Jurkat, Clone E6-1 (cell line): ENCODE measurements at regions not wholly inside any gene's neighbourhood (a gene's known extent, or its start where the extent isn't known, plus 50 kb on each side); places are given as distances from the start of the nearest gene placed in this dataset.
"Not testable (repeated sequence)": the region's sequence is repeated elsewhere in the genome, so short reads cannot be mapped to it uniquely, and the experiment has no call there.

Experiments
- DNase-seq: peaks from one replicate; pipeline ENCODE4 v3.0.0-alpha.2; 2011; ENCODE audit warnings: low read depth, low spot score
- H3K4me3 ChIP-seq: 2 replicates; pipeline ENCODE4 v1.5.1; 2011; ENCODE audit warnings: mild to moderate bottlenecking, low read length, control low read depth, moderate library complexity

- no peak for DNase-seq
- H3K4me3 ChIP-seq: no peak overlapping the region
Observed at GRCh38 chr4:157741642-157742041, 431.2 kb downstream of the GASK1B start.

- DNase-seq: no peak
Observed at GRCh38 chr4:157739242-157739641, 433.6 kb downstream of the GASK1B start.

GRCh38 chr4:157728215-157728614 is 444.6 kb downstream of the GASK1B start:
- H3K4me3 ChIP-seq: no peak overlapping the region
- DNase-seq: no peak

More at GRCh38 chr4:157739242-157739641, 433.6 kb downstream of the GASK1B start:
- H3K4me3 ChIP-seq: no peak overlapping the region

GRCh38 chr4:157727163-157727562 is 445.7 kb downstream of the GASK1B start:
- no peak for DNase-seq

GRCh38 chr4:157722146-157722545 is 450.7 kb downstream of the GASK1B start:
- no peak for DNase-seq
- H3K4me3 ChIP-seq: no peak overlapping the region

More at GRCh38 chr4:157727163-157727562, 445.7 kb downstream of the GASK1B start:
- no peak overlapping the region for H3K4me3 ChIP-seq

- DNase-seq: no peak
- no peak overlapping the region for H3K4me3 ChIP-seq
Observed at GRCh38 chr4:157713342-157713741, 459.5 kb downstream of the GASK1B start.

- no peak overlapping the region for H3K4me3 ChIP-seq
- no peak for DNase-seq
Observed at GRCh38 chr4:157706155-157706554, 466.7 kb downstream of the GASK1B start.

GRCh38 chr4:157702831-157703230 is 470.0 kb downstream of the GASK1B start:
- no peak for DNase-seq

GRCh38 chr4:157701695-157701994 is 471.2 kb downstream of the GASK1B start:
- no peak overlapping the region for H3K4me3 ChIP-seq

More at GRCh38 chr4:157702831-157703230, 470.0 kb downstream of the GASK1B start:
- no peak overlapping the region for H3K4me3 ChIP-seq

GRCh38 chr4:157700898-157701694 is 471.7 kb downstream of the GASK1B start:
- no peak for DNase-seq
- H3K4me3 ChIP-seq: no peak overlapping the region

More at GRCh38 chr4:157701695-157701994, 471.2 kb downstream of the GASK1B start:
- no peak for DNase-seq

GRCh38 chr4:157689476-157689875 is 468.9 kb downstream of the GRIA2 start:
- H3K4me3 ChIP-seq: no peak overlapping the region
- no peak for DNase-seq

- DNase-seq: peak; percentile 61
Observed at GRCh38 chr4:157687971-157688370, 467.4 kb downstream of the GRIA2 start.

GRCh38 chr4:157679326-157679725 is 458.8 kb downstream of the GRIA2 start:
- not testable (repeated sequence) for H3K4me3 ChIP-seq, DNase-seq

More at GRCh38 chr4:157687971-157688370, 467.4 kb downstream of the GRIA2 start:
- H3K4me3 ChIP-seq: no peak overlapping the region

GRCh38 chr4:157678478-157678877 is 457.9 kb downstream of the GRIA2 start:
- DNase-seq: no peak
- no peak overlapping the region for H3K4me3 ChIP-seq

- no peak for DNase-seq
- H3K4me3 ChIP-seq: no peak overlapping the region
Observed at GRCh38 chr4:157674699-157675098, 454.2 kb downstream of the GRIA2 start.

- H3K4me3 ChIP-seq: no peak overlapping the region
- DNase-seq: no peak
Observed at GRCh38 chr4:157667836-157668235, 447.3 kb downstream of the GRIA2 start.

- DNase-seq: no peak
- no peak overlapping the region for H3K4me3 ChIP-seq
Observed at GRCh38 chr4:157664726-157665125, 444.2 kb downstream of the GRIA2 start.

GRCh38 chr4:157655096-157655809 is 434.7 kb downstream of the GRIA2 start:
- no peak overlapping the region for H3K4me3 ChIP-seq
- DNase-seq: no peak

- no peak for DNase-seq
- no peak overlapping the region for H3K4me3 ChIP-seq
Observed at GRCh38 chr4:157643257-157643656, 422.7 kb downstream of the GRIA2 start.

GRCh38 chr4:157634057-157634456 is 413.5 kb downstream of the GRIA2 start:
- no peak for DNase-seq
- no peak overlapping the region for H3K4me3 ChIP-seq
